KMS-11 (cell line): ENCODE measurements at regions not wholly inside any gene's neighbourhood (a gene's known extent, or its start where the extent isn't known, plus 50 kb on each side); places are given as distances from the start of the nearest gene placed in this dataset.

Source experiments
- H2AFZ ChIP-seq: fragments of 200-600 bp; sonication (generic); 2 replicates; pipeline ENCODE4 v1.6.1; 2016; ENCODE audit warnings: antibody characterized with exemption, mixed run types, low read depth
- H3K27ac ChIP-seq: fragments of 200-600 bp; sonication (generic); 2 replicates; pipeline ENCODE4 v1.6.1; 2016; ENCODE audit warnings: mild to moderate bottlenecking, mixed run types
- H3K27me3 ChIP-seq: fragments of 200-600 bp; sonication (generic); 2 replicates; pipeline ENCODE4 v1.6.1; 2017; ENCODE audit warnings: mild to moderate bottlenecking, low read depth, mixed run types, moderate library complexity; ENCODE audit not compliant: insufficient read depth
- H3K36me3 ChIP-seq: fragments of 200-600 bp; sonication (generic); 2 replicates; pipeline ENCODE4 v1.6.1; 2017; ENCODE audit warnings: mild to moderate bottlenecking, mixed run types; ENCODE audit not compliant: insufficient read depth
- H3K4me1 ChIP-seq: fragments of 200-600 bp; sonication (generic); 2 replicates; pipeline ENCODE4 v1.6.1; 2016; ENCODE audit warnings: mild to moderate bottlenecking, low read depth, mixed run types; ENCODE audit not compliant: poor library complexity, severe bottlenecking
- H3K4me2 ChIP-seq: fragments of 200-600 bp; sonication (generic); 2 replicates; pipeline ENCODE4 v1.7.0; 2016; ENCODE audit warnings: mild to moderate bottlenecking, mixed run types
- H3K4me3 ChIP-seq: fragments of 200-600 bp; sonication (generic); IDR thresholded peaks from 2 replicates; pipeline ENCODE4 v1.6.1; 2017; ENCODE audit warnings: low read depth, low read length, mixed read lengths; ENCODE audit not compliant: insufficient read depth
- H3K79me2 ChIP-seq: fragments of 200-600 bp; sonication (generic); 2 replicates; pipeline ENCODE4 v1.6.1; 2016; ENCODE audit warnings: low read depth, mixed run types; ENCODE audit not compliant: insufficient read depth
- H3K9ac ChIP-seq: fragments of 200-600 bp; sonication (generic); 2 replicates; pipeline ENCODE4 v1.6.1; 2016; ENCODE audit warnings: mild to moderate bottlenecking, mixed run types
- H4K20me1 ChIP-seq: fragments of 200-600 bp; sonication (generic); 2 replicates; pipeline ENCODE4 v1.6.1; 2016; ENCODE audit warnings: mild to moderate bottlenecking, mixed run types; ENCODE audit not compliant: insufficient read depth
- TF ChIP-seq, protein P1 (sequence below): fragments of 200-600 bp; sonication (generic); conservative IDR thresholded peaks from 2 replicates; pipeline ENCODE4 v1.6.1; 2017; ENCODE audit warnings: low read depth, mild to moderate bottlenecking, antibody characterized with exemption, low read length, moderate library complexity, mixed read lengths

DNA sequence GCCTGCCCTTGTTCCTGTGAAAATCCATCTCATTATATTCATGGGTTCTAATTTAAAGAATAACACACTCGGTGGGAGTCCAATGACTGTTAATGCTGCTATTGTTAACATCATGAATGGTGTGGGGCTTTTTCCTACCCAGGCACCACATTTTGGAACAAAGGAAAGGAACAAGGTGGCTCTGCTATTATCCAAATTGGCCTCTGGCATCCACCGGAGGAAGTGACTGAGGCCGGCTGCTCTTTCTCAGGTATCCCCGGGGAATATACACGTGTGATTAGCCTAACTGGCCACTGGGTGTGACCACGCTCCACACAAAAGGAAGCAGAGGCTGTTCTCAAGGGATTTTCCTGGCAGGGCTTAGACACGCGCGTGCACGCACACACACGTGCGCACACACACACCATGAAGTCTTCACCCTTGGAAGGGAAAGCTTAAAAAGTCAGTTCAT is 601.2 kb upstream of the ARID1B start:
- Histone ChIP-seq H2AFZ (no peak overlapping the region), H3K27ac (no peak overlapping the region), H3K4me1 (no peaks in the 10 kb centered on the region), H3K4me2 (no peak overlapping the region), H3K4me3 (no peak overlapping the region), H3K27me3 (no peaks in the 10 kb centered on the region), H3K9ac (no peak overlapping the region), H3K36me3 (no peaks in the 10 kb centered on the region), H4K20me1 (no peaks in the 10 kb centered on the region), H3K79me2 (no peaks in the 10 kb centered on the region)
- TF ChIP-seq, protein P1, sequence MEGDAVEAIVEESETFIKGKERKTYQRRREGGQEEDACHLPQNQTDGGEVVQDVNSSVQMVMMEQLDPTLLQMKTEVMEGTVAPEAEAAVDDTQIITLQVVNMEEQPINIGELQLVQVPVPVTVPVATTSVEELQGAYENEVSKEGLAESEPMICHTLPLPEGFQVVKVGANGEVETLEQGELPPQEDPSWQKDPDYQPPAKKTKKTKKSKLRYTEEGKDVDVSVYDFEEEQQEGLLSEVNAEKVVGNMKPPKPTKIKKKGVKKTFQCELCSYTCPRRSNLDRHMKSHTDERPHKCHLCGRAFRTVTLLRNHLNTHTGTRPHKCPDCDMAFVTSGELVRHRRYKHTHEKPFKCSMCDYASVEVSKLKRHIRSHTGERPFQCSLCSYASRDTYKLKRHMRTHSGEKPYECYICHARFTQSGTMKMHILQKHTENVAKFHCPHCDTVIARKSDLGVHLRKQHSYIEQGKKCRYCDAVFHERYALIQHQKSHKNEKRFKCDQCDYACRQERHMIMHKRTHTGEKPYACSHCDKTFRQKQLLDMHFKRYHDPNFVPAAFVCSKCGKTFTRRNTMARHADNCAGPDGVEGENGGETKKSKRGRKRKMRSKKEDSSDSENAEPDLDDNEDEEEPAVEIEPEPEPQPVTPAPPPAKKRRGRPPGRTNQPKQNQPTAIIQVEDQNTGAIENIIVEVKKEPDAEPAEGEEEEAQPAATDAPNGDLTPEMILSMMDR: peak; percentile 42; the same call in 1 of the 2 replicates

DNA sequence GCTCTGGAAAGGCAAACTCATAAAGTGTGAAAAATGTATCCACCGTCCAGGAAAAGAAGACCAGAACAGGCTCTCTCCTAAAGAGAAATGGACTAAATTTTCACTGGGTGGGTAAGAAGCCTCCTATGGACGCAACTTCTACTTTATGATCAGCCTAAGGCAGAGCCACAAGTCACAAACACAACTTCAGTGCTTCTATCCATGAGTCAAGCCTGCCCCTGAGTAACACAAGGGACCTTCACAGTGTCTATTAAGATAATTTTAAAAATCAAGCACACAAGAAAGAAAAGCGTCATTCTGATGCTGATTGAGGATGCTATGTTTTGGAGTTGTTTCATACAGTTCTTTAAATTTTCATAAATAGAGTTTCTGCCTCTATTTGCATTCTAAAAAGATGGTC is 601.7 kb upstream of the ARID1B start:
- no peaks in the 10 kb centered on the region for H3K36me3 ChIP-seq
- no peak overlapping the region for H3K4me2 ChIP-seq
- TF ChIP-seq, protein P1: no peak

DNA sequence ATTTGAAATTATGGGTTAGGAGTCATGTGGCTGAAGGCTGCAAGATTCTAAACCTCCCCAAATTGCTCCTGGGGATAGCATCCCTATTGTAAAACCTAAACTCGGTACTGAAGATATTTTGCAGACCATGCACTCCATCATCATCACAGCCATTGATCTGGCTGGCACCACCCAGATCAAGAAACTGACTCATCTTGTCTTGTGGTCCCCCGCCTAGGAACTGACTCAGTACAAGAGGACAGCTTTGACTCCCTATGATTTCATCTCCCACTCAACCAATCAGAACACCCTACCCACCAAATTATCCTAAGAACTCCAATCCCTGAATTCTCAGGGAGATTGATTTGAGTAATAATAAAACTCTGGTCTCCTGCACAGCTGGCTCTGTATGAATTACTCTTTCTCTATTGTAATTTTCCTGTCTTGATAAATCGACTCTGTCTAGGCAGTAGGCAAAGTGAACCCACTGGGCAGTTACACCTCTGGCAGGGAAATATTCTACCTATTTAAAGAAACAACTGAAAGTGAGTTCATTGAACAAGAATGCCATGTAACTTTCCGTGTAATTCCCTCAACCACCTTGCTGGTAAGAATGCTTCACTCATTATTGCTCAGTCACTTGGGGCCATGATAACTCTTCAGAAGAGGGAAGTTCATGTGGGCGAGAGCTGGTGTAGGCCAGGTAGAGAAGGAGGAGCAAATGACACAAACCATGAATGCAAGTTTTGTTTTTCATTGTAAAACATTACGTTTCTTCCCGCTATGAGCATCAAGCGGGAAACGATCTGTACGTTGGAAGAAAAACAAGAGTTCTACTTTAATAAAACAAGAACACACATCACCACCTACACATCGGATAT is 602.9 kb upstream of the ARID1B start:
- no peaks in the 10 kb centered on the region for H4K20me1 ChIP-seq
- no peak overlapping the region for H3K27ac ChIP-seq
- H2AFZ ChIP-seq: no peak overlapping the region
- H3K9ac ChIP-seq: no peak overlapping the region
- H3K36me3 ChIP-seq: no peaks in the 10 kb centered on the region
- H3K4me1 ChIP-seq: no peaks in the 10 kb centered on the region
- TF ChIP-seq, protein P1: no peak
- no peak overlapping the region for H3K4me3 ChIP-seq
- no peaks in the 10 kb centered on the region for H3K79me2 ChIP-seq
- no peaks in the 10 kb centered on the region for H3K27me3 ChIP-seq
- H3K4me2 ChIP-seq: no peak overlapping the region

More for the DNA sequence above, 601.7 kb upstream of the ARID1B start:
- H3K79me2 ChIP-seq: no peaks in the 10 kb centered on the region
- H3K9ac ChIP-seq: no peak overlapping the region
- H3K4me3 ChIP-seq: no peak overlapping the region
- H3K27ac ChIP-seq: no peak overlapping the region
- H4K20me1 ChIP-seq: no peaks in the 10 kb centered on the region
- H2AFZ ChIP-seq: no peak overlapping the region
- no peaks in the 10 kb centered on the region for H3K4me1 ChIP-seq
- no peaks in the 10 kb centered on the region for H3K27me3 ChIP-seq

DNA sequence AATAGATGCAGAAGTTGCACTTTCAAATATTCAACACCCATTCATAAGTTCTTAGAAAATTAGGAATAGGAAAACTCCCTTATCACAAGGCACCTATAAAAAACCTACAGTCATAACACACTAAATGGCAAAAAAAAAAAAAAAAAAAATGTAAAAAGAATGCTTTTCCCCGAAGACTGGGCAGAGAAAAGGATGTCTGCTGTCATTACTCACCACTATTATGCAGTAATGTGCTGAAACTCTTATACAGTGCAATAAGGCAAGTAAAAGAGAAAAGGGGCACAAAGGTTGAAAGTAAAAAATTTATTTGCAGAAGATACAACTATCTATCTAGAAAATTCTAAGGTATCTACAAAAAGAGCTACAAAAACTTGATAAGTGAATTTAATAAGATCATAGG is 607.8 kb upstream of the ARID1B start:
- no peaks in the 10 kb centered on the region for H3K27me3 ChIP-seq
- H3K4me3 ChIP-seq: no peak overlapping the region
- H4K20me1 ChIP-seq: no peaks in the 10 kb centered on the region
- no peaks in the 10 kb centered on the region for H3K4me1 ChIP-seq
- H3K27ac ChIP-seq: no peak overlapping the region
- no peak overlapping the region for H2AFZ ChIP-seq
- H3K4me2 ChIP-seq: no peak overlapping the region
- no peak overlapping the region for H3K9ac ChIP-seq
- H3K79me2 ChIP-seq: no peaks in the 10 kb centered on the region
- no peaks in the 10 kb centered on the region for H3K36me3 ChIP-seq
- TF ChIP-seq, protein P1: no peak
